Endothelial cell of umbilical vein (primary cell): ENCODE measurements at regions not wholly inside any gene's neighbourhood (a gene's known extent, or its start where the extent isn't known, plus 50 kb on each side); places are given as distances from the start of the nearest gene placed in this dataset.

ENCODE experiments used
- CTCF ChIP-seq, 2 donors: IDR thresholded peaks; 1 replicate in 1 of 2; 2 replicates in 1 of 2; pipeline ENCODE4 v1.5.1; 2011; ENCODE audit warnings: low read length in 2 of 2, mild to moderate bottlenecking in 2 of 2, moderate library complexity in 2 of 2, control low read depth in 1 of 2, inconsistent platforms in 1 of 2, low read depth in 1 of 2; ENCODE audit not compliant: insufficient read depth in 1 of 2; ENCODE audit errors: extremely low read depth in 1 of 2
- EZH2 ChIP-seq: IDR thresholded peaks from 2 replicates; pipeline ENCODE4 v1.6.1; 2012; ENCODE audit warnings: borderline replicate concordance, low read depth, mild to moderate bottlenecking, moderate library complexity, low read length, inconsistent platforms; ENCODE audit not compliant: severe bottlenecking
- GATA2 ChIP-seq: IDR thresholded peaks from 2 replicates; pipeline ENCODE4 v1.7.0; 2011; ENCODE audit warnings: low read depth, mild to moderate bottlenecking, moderate library complexity, mixed read lengths, low read length; ENCODE audit not compliant: insufficient read length, insufficient read depth
- MAX ChIP-seq: IDR thresholded peaks from 2 replicates; pipeline ENCODE4 v1.6.1; 2011; ENCODE audit not compliant: insufficient read depth, insufficient read length
- POLR2A ChIP-seq: IDR thresholded peaks from 2 replicates; pipeline ENCODE4 v1.6.1; 2012; ENCODE audit warnings: low read depth, mild to moderate bottlenecking, control low read depth, low read length

DNA sequence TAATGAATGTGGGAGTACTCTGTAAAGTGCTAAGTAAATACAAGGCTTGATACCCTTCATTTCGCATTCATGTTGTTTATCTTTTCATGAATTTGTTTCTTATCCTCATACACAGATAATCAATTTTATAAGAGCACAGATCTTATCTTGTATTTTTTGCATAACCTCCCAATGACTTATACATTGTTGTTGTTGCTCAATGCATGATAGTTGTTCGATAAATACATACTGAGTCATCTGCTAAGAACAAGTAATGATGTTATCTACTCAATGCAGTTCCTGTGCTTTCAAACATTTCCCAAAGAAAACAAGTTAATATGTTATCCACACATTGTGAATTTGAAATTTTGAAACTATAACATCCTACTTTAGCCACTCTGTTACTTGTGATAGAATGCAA is 60.7 kb downstream of the TAF11L14 start:
- no peak for TF ChIP-seq EZH2
- no peak for TF ChIP-seq CTCF (IDR thresholded peaks at IDR 0.05; ENCODE audit: extremely low read depth in 1 of 2, insufficient read depth in 1 of 2, low read depth in 1 of 2, low read length in 2 of 2)
- TF ChIP-seq POLR2A = no peak
- no peak for TF ChIP-seq GATA2
- no peak for TF ChIP-seq MAX
